Tibial nerve (tissue), 4 donors: ENCODE measurements at regions not wholly inside any gene's neighbourhood (a gene's known extent, or its start where the extent isn't known, plus 50 kb on each side); places are given as distances from the start of the nearest gene placed in this dataset.

Source experiments
- CTCF ChIP-seq, 5 experiments: fragments of 200-600 bp in 3 of 5; fragments of 450-650 bp in 2 of 5; sonication (generic) in 3 of 5; IDR thresholded peaks; one replicate each; pipeline ENCODE4 v1.5.1; 2016 to 2019; ENCODE audit warnings: antibody characterized with exemption in 5 of 5, mild to moderate bottlenecking in 3 of 5, moderate library complexity in 2 of 5
- EP300 ChIP-seq, 2 donors: sonication (generic); formaldehyde crosslinking; IDR thresholded peaks; one replicate each; pipeline ENCODE4 v1.6.1; 2017; ENCODE audit warnings: antibody characterized with exemption in 2 of 2, mild to moderate bottlenecking in 1 of 2
- POLR2A ChIP-seq, 2 donors: fragments of 450-650 bp; IDR thresholded peaks; one replicate each; pipeline ENCODE4 v1.6.1; 2017; ENCODE audit warnings: antibody characterized with exemption in 2 of 2, mild to moderate bottlenecking in 2 of 2, moderate library complexity in 2 of 2

- TF ChIP-seq CTCF (IDR thresholded peaks at IDR 0.05): peak; percentile 37 to 60 (median 55)
- no peak for TF ChIP-seq POLR2A (IDR thresholded peaks at IDR 0.05)
- TF ChIP-seq EP300 (IDR thresholded peaks at IDR 0.05): no peak
Observed at GRCh38 chrX:27186671-27187070, 276.5 kb downstream of the PPP4R3C start.
